ENCODE measurements at regions not wholly inside any gene's neighbourhood (a gene's known extent, or its start where the extent isn't known, plus 50 kb on each side); places are given as distances from the start of the nearest gene placed in this dataset.
A peak's percentile ranks its signal among the peaks of the same experiment; 100 is the strongest.

- Mint-ChIP-seq H3K9me3 (peaks cover 0 to 3% (median 2%) of the 10 kb centered on the region in 5 donors), H3K4me1 (peaks cover 4 to 23% (median 13%) of the 10 kb centered on the region in 3 donors), H3K36me3 (no peaks in the 10 kb centered on the region), H3K27ac (no peak overlapping the region), H3K4me3 (no peak overlapping the region), H3K27me3 (peaks cover 0 to 3% of the 10 kb centered on the region in 2 donors)
- DNase-seq, result no peak
- Histone ChIP-seq H3K36me3 (ENCODE audit: insufficient read depth, low read length) (no peaks in the 10 kb centered on the region), H3K27ac (ENCODE audit: low read depth, low read length) (no peak overlapping the region), H3K4me3 (ENCODE audit: low read length) (no peak overlapping the region), H3K27me3 (ENCODE audit: insufficient read depth, low read length, poor library complexity, severe bottlenecking) (no peaks in the 10 kb centered on the region), H3K9me3 (ENCODE audit: low read length) (no peaks in the 10 kb centered on the region), H3K4me1 (ENCODE audit: insufficient read depth, low read length) (no peaks in the 10 kb centered on the region)
- CTCF ChIA-PET, result no interaction called here
- POLR2A ChIA-PET, result no interaction called here
Observed at GRCh38 chr1:5658340-5659316, 333.6 kb downstream of the NPHP4 start.

- ChIA-PET POLR2A (no interaction called here), CTCF (no interaction called here)
- Mint-ChIP-seq H3K9me3 (peaks cover 0 to 7% (median 2%) of the 10 kb centered on the region in 5 donors), H3K4me1 (peaks cover 6 to 23% (median 21%) of the 10 kb centered on the region in 3 donors), H3K4me3 (no peak overlapping the region), H3K27ac (peak overlapping the region in 1 of 8 donors; percentile 32), H3K27me3 (peaks cover 18 to 20% of the 10 kb centered on the region in 2 donors), H3K36me3 (no peaks in the 10 kb centered on the region)
- Histone ChIP-seq H3K27me3 (ENCODE audit: insufficient read depth, low read length, poor library complexity, severe bottlenecking) (no peaks in the 10 kb centered on the region), H3K4me1 (ENCODE audit: insufficient read depth, low read length) (no peaks in the 10 kb centered on the region), H3K36me3 (ENCODE audit: insufficient read depth, low read length) (no peaks in the 10 kb centered on the region), H3K9me3 (ENCODE audit: low read length) (no peaks in the 10 kb centered on the region), H3K27ac (ENCODE audit: low read depth, low read length) (no peak overlapping the region), H3K4me3 (ENCODE audit: low read length) (no peak overlapping the region)
- no peak for DNase-seq
Observed at GRCh38 chr1:5651964-5652821, 340.0 kb downstream of the NPHP4 start.

- peaks cover 22 to 23% of the 10 kb centered on the region in 2 donors for H3K27me3 Mint-ChIP-seq
- Histone ChIP-seq H3K36me3 (ENCODE audit: insufficient read depth, low read length) (no peaks in the 10 kb centered on the region), H3K4me3 (ENCODE audit: low read length) (no peak overlapping the region), H3K27me3 (ENCODE audit: insufficient read depth, low read length, poor library complexity, severe bottlenecking) (no peaks in the 10 kb centered on the region), H3K27ac (ENCODE audit: low read depth, low read length) (no peak overlapping the region), H3K4me1 (ENCODE audit: insufficient read depth, low read length) (no peaks in the 10 kb centered on the region), H3K9me3 (ENCODE audit: low read length) (no peaks in the 10 kb centered on the region)
- POLR2A ChIA-PET, result no interaction called here
- H3K4me3 Mint-ChIP-seq, result no peak overlapping the region
- H3K36me3 Mint-ChIP-seq, result no peaks in the 10 kb centered on the region
- DNase-seq, result no peak
- peak overlapping the region in 1 of 8 donors; percentile 88 for H3K27ac Mint-ChIP-seq
- CTCF ChIA-PET, result no interaction called here
- peaks cover 6 to 23% (median 21%) of the 10 kb centered on the region in 3 donors for H3K4me1 Mint-ChIP-seq
- H3K9me3 Mint-ChIP-seq, result peaks cover 0 to 7% (median 2%) of the 10 kb centered on the region in 5 donors
Observed at GRCh38 chr1:5651473-5651872, 340.8 kb downstream of the NPHP4 start.

GRCh38 chr1:5651027-5651410 lies 341.2 kb downstream of the NPHP4 start:
- Histone ChIP-seq H3K4me3 (ENCODE audit: low read length) (no peak overlapping the region), H3K9me3 (ENCODE audit: low read length) (no peaks in the 10 kb centered on the region), H3K27ac (ENCODE audit: low read depth, low read length) (no peak overlapping the region), H3K27me3 (ENCODE audit: insufficient read depth, low read length, poor library complexity, severe bottlenecking) (no peaks in the 10 kb centered on the region), H3K4me1 (ENCODE audit: insufficient read depth, low read length) (no peaks in the 10 kb centered on the region), H3K36me3 (ENCODE audit: insufficient read depth, low read length) (no peaks in the 10 kb centered on the region)
- no peak for DNase-seq
- Mint-ChIP-seq H3K27ac (peak overlapping the region in 1 of 8 donors; percentile 88), H3K4me1 (peaks cover 6 to 23% (median 21%) of the 10 kb centered on the region in 3 donors), H3K27me3 (peaks cover 25 to 26% of the 10 kb centered on the region in 2 donors), H3K9me3 (peaks cover 0 to 7% (median 2%) of the 10 kb centered on the region in 5 donors), H3K36me3 (no peaks in the 10 kb centered on the region), H3K4me3 (no peak overlapping the region)
- CTCF ChIA-PET, result no interaction called here
- POLR2A ChIA-PET, result no interaction called here

- H3K4me3 ChIP-seq (ENCODE audit: low read length), result no peak overlapping the region
- Mint-ChIP-seq H3K4me3 (no peak overlapping the region), H3K27me3 (peaks cover 25 to 26% of the 10 kb centered on the region in 2 donors), H3K36me3 (no peaks in the 10 kb centered on the region), H3K27ac (peak overlapping the region in 1 of 8 donors; percentile 88), H3K9me3 (peaks cover 2 to 8% (median 2%) of the 10 kb centered on the region in 5 donors), H3K4me1 (peaks cover 6 to 23% (median 21%) of the 10 kb centered on the region in 3 donors)
- H3K9me3 ChIP-seq (ENCODE audit: low read length), result no peaks in the 10 kb centered on the region
- H3K4me1 ChIP-seq (ENCODE audit: insufficient read depth, low read length), result no peaks in the 10 kb centered on the region
- H3K27ac ChIP-seq (ENCODE audit: low read depth, low read length), result no peak overlapping the region
- H3K36me3 ChIP-seq (ENCODE audit: insufficient read depth, low read length), result no peaks in the 10 kb centered on the region
- H3K27me3 ChIP-seq (ENCODE audit: insufficient read depth, low read length, poor library complexity, severe bottlenecking), result no peaks in the 10 kb centered on the region
- ChIA-PET CTCF (no interaction called here), POLR2A (no interaction called here)
- no peak for DNase-seq
Observed at GRCh38 chr1:5650283-5651026, 341.8 kb downstream of the NPHP4 start.

GRCh38 chr1:5649795-5650194 lies 342.4 kb downstream of the NPHP4 start:
- Mint-ChIP-seq H3K4me1 (peaks cover 6 to 23% (median 21%) of the 10 kb centered on the region in 3 donors), H3K9me3 (peaks cover 2 to 9% (median 3%) of the 10 kb centered on the region in 5 donors), H3K36me3 (no peaks in the 10 kb centered on the region), H3K27me3 (peaks cover 25 to 26% of the 10 kb centered on the region in 2 donors), H3K4me3 (no peak overlapping the region), H3K27ac (no peak overlapping the region)
- Histone ChIP-seq H3K27me3 (ENCODE audit: insufficient read depth, low read length, poor library complexity, severe bottlenecking) (no peaks in the 10 kb centered on the region), H3K36me3 (ENCODE audit: insufficient read depth, low read length) (no peaks in the 10 kb centered on the region), H3K27ac (ENCODE audit: low read depth, low read length) (no peak overlapping the region), H3K9me3 (ENCODE audit: low read length) (no peaks in the 10 kb centered on the region), H3K4me3 (ENCODE audit: low read length) (no peak overlapping the region), H3K4me1 (ENCODE audit: insufficient read depth, low read length) (no peaks in the 10 kb centered on the region)
- ChIA-PET POLR2A (no interaction called here), CTCF (no interaction called here)
- no peak for DNase-seq

- no peak overlapping the region for H3K27ac ChIP-seq (ENCODE audit: low read depth, low read length)
Observed at GRCh38 chr1:5649166-5649551, 343.1 kb downstream of the NPHP4 start.

More at GRCh38 chr1:5649166-5649551, 343.1 kb downstream of the NPHP4 start:
- no peaks in the 10 kb centered on the region for H3K27me3 ChIP-seq (ENCODE audit: insufficient read depth, low read length, poor library complexity, severe bottlenecking)
- no peak overlapping the region for H3K4me3 ChIP-seq (ENCODE audit: low read length)
- peaks cover 2 to 9% (median 3%) of the 10 kb centered on the region in 5 donors for H3K9me3 Mint-ChIP-seq
- H3K36me3 Mint-ChIP-seq, result no peaks in the 10 kb centered on the region
- H3K9me3 ChIP-seq (ENCODE audit: low read length), result no peaks in the 10 kb centered on the region
- POLR2A ChIA-PET, result no interaction called here
- CTCF ChIA-PET, result no interaction called here
- H3K27me3 Mint-ChIP-seq, result peaks cover 26 to 28% of the 10 kb centered on the region in 2 donors
- H3K4me1 Mint-ChIP-seq, result peaks cover 6 to 23% (median 21%) of the 10 kb centered on the region in 3 donors
- no peak overlapping the region for H3K27ac Mint-ChIP-seq
- no peak overlapping the region for H3K4me3 Mint-ChIP-seq
- DNase-seq, result no peak
- no peaks in the 10 kb centered on the region for H3K36me3 ChIP-seq (ENCODE audit: insufficient read depth, low read length)
- H3K4me1 ChIP-seq (ENCODE audit: insufficient read depth, low read length), result no peaks in the 10 kb centered on the region
